Astrocyte (in vitro differentiated cells and primary cell): ENCODE measurements at regions not wholly inside any gene's neighbourhood (a gene's known extent, or its start where the extent isn't known, plus 50 kb on each side); places are given as distances from the start of the nearest gene placed in this dataset.

Experiments used
- DNase-seq: peaks from one replicate; pipeline ENCODE4 v3.0.0-alpha.2; 2010; ENCODE audit warnings: low read depth
- FAIRE-seq: peaks from 2 replicates; lab custom pipeline; 2011; peaks lifted over from hg19 to GRCh38; lab: Jason Lieb, UNC
- H2AFZ ChIP-seq: 2 replicates; pipeline ENCODE4 v1.6.0; 2012; ENCODE audit warnings: low read depth, low read length, inconsistent platforms
- H3K27ac ChIP-seq: 2 replicates; pipeline ENCODE4 v1.5.1; 2011; ENCODE audit warnings: low read depth, low read length, inconsistent platforms
- H3K27me3 ChIP-seq: 2 replicates; pipeline ENCODE4 v1.6.0; 2011; ENCODE audit warnings: low read length, inconsistent platforms; ENCODE audit not compliant: insufficient read depth
- H3K36me3 ChIP-seq: 2 replicates; pipeline ENCODE4 v1.5.1; 2011; ENCODE audit warnings: low read length, inconsistent platforms; ENCODE audit not compliant: insufficient read depth
- H3K4me1 ChIP-seq: 2 replicates; pipeline ENCODE4 v1.5.1; 2011; ENCODE audit warnings: low read length, inconsistent platforms; ENCODE audit not compliant: insufficient read depth
- H3K4me2 ChIP-seq: 2 replicates; pipeline ENCODE4 v1.6.0; 2012; ENCODE audit warnings: low read length, inconsistent platforms
- H3K4me3 ChIP-seq: 2 replicates; pipeline ENCODE4 v1.5.1; 2011; ENCODE audit warnings: low read depth, mild to moderate bottlenecking, low read length, inconsistent platforms; ENCODE audit not compliant: insufficient read depth
- H3K79me2 ChIP-seq: 2 replicates; pipeline ENCODE4 v1.6.0; 2012; ENCODE audit warnings: mild to moderate bottlenecking, low read length, inconsistent platforms; ENCODE audit not compliant: insufficient read depth
- H3K9ac ChIP-seq: 2 replicates; pipeline ENCODE4 v1.6.0; 2012; ENCODE audit warnings: mild to moderate bottlenecking, low read length, inconsistent platforms
- H3K9me3 ChIP-seq: 2 replicates; pipeline ENCODE4 v1.5.1; 2012; ENCODE audit warnings: low read depth, mild to moderate bottlenecking, low read length, inconsistent platforms; ENCODE audit not compliant: insufficient read depth
- H4K20me1 ChIP-seq: 2 replicates; pipeline ENCODE4 v1.6.0; 2012; ENCODE audit warnings: low read length, inconsistent platforms; ENCODE audit not compliant: insufficient read depth
- H3K27ac Mint-ChIP-seq: one replicate; pipeline ENCODE4 v1.8.0; 2021; ENCODE audit warnings: mild to moderate bottlenecking, mixed read lengths; ENCODE audit not compliant: unreplicated experiment
- H3K27me3 Mint-ChIP-seq: one replicate; pipeline ENCODE4 v1.8.0; 2021; ENCODE audit warnings: low read depth, mixed read lengths; ENCODE audit not compliant: unreplicated experiment
- H3K36me3 Mint-ChIP-seq: one replicate; pipeline ENCODE4 v1.8.0; 2021; ENCODE audit warnings: low read depth, mixed read lengths; ENCODE audit not compliant: unreplicated experiment
- H3K4me1 Mint-ChIP-seq: one replicate; pipeline ENCODE4 v1.8.0; 2021; ENCODE audit warnings: low read depth, mixed read lengths; ENCODE audit not compliant: unreplicated experiment
- H3K4me3 Mint-ChIP-seq: one replicate; pipeline ENCODE4 v1.8.0; 2021; ENCODE audit warnings: mild to moderate bottlenecking, moderate library complexity, mixed read lengths; ENCODE audit not compliant: unreplicated experiment
- H3K9me3 Mint-ChIP-seq: one replicate; pipeline ENCODE4 v1.8.0; 2021; ENCODE audit warnings: mild to moderate bottlenecking, mixed read lengths; ENCODE audit not compliant: unreplicated experiment
- EZH2 ChIP-seq: IDR thresholded peaks from 2 replicates; pipeline ENCODE4 v1.6.1; 2012; ENCODE audit warnings: mild to moderate bottlenecking, low read length, inconsistent platforms; ENCODE audit not compliant: insufficient read depth
- TF ChIP-seq, protein P1 (sequence below): IDR thresholded peaks from 2 replicates; pipeline ENCODE4 v1.5.1; 2011; ENCODE audit warnings: low read depth, mild to moderate bottlenecking, inconsistent platforms, low read length, moderate library complexity; ENCODE audit not compliant: insufficient read depth

DNA sequence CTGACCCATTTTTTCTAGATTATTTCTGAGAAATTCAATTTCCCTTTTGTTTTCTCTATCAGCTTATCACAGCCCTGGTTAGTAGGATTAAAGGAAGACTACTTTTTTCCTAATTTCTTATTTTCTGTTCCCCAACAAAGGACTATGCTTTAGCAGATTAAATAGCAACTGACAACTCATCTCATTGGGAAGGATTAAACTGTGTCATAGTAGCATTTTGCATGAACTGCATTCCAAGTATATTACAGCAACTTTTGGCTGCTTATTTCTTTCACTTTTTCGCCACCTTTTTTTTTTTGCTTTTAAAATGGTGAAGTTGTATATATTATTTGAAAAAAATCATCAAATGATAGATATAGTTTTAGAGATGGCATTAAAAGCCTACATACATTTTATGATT lies 570.3 kb downstream of the FBXO15 start:
- Histone ChIP-seq H3K79me2 (no peaks in the 10 kb centered on the region), H4K20me1 (no peaks in the 10 kb centered on the region), H3K4me3 (no peak overlapping the region), H3K27ac (no peak overlapping the region), H3K4me1 (no peaks in the 10 kb centered on the region), H3K9ac (peak overlapping the region; percentile 11), H3K27me3 (no peaks in the 10 kb centered on the region), H2AFZ (no peak overlapping the region), H3K36me3 (no peaks in the 10 kb centered on the region), H3K4me2 (peak overlapping the region; percentile 28), H3K9me3 (no peaks in the 10 kb centered on the region)
- FAIRE-seq (no peak), DNase-seq (peak; percentile 53)
- H3K27ac Mint-ChIP-seq, result peak overlapping the region; percentile 78
- peaks cover 6% of the 10 kb centered on the region for H3K4me1 Mint-ChIP-seq
- H3K9me3 Mint-ChIP-seq, result no peaks in the 10 kb centered on the region
- TF ChIP-seq EZH2, result no peak
- TF ChIP-seq, protein P1, sequence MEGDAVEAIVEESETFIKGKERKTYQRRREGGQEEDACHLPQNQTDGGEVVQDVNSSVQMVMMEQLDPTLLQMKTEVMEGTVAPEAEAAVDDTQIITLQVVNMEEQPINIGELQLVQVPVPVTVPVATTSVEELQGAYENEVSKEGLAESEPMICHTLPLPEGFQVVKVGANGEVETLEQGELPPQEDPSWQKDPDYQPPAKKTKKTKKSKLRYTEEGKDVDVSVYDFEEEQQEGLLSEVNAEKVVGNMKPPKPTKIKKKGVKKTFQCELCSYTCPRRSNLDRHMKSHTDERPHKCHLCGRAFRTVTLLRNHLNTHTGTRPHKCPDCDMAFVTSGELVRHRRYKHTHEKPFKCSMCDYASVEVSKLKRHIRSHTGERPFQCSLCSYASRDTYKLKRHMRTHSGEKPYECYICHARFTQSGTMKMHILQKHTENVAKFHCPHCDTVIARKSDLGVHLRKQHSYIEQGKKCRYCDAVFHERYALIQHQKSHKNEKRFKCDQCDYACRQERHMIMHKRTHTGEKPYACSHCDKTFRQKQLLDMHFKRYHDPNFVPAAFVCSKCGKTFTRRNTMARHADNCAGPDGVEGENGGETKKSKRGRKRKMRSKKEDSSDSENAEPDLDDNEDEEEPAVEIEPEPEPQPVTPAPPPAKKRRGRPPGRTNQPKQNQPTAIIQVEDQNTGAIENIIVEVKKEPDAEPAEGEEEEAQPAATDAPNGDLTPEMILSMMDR, result no peak
- H3K4me3 Mint-ChIP-seq, result no peak overlapping the region
- H3K27me3 Mint-ChIP-seq, result no peaks in the 10 kb centered on the region
- H3K36me3 Mint-ChIP-seq, result no peaks in the 10 kb centered on the region

DNA sequence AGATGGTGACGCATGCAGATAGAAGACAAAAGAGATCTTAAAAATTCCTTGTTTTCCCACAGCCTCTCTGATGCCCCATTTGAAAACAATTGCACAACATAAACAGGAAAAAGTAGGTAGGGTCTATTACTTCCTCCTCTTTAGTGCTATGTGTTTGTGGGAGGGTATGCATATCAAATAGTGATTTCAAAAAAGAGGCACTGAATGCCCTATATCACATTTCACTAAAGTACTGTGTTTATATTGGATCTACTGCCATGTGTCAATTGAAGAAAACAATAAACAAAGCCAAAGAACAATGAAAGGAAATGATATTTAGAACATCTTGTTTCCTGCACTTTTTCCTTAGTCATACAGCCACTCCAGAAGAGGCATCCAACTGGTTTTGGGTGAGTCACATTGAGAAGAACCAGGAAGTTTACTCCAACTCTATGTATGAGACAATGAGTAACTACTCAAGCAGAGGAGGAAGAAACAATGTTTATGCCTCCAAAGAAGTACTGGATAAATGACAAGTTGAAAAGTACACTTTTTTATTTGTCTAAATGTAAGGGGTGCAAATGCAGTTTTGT lies 583.6 kb downstream of the FBXO15 start:
- Mint-ChIP-seq H3K27ac (no peak overlapping the region), H3K36me3 (no peaks in the 10 kb centered on the region), H3K9me3 (no peaks in the 10 kb centered on the region), H3K27me3 (no peaks in the 10 kb centered on the region), H3K4me1 (peaks cover 9% of the 10 kb centered on the region), H3K4me3 (no peak overlapping the region)
- no peak overlapping the region for H3K9ac ChIP-seq
- FAIRE-seq (peak; percentile 78), DNase-seq (peak; percentile 72)
- TF ChIP-seq, protein P1, result no peak
- TF ChIP-seq EZH2, result no peak
- peaks cover 11% of the 10 kb centered on the region for H3K4me1 ChIP-seq
- H3K4me3 ChIP-seq, result no peak overlapping the region
- no peak overlapping the region for H2AFZ ChIP-seq
- H3K27me3 ChIP-seq, result no peaks in the 10 kb centered on the region
- H3K9me3 ChIP-seq, result no peaks in the 10 kb centered on the region
- no peaks in the 10 kb centered on the region for H3K36me3 ChIP-seq
- no peak overlapping the region for H3K4me2 ChIP-seq
- H3K27ac ChIP-seq, result peak overlapping the region; percentile 70
- H4K20me1 ChIP-seq, result no peaks in the 10 kb centered on the region
- no peaks in the 10 kb centered on the region for H3K79me2 ChIP-seq

DNA sequence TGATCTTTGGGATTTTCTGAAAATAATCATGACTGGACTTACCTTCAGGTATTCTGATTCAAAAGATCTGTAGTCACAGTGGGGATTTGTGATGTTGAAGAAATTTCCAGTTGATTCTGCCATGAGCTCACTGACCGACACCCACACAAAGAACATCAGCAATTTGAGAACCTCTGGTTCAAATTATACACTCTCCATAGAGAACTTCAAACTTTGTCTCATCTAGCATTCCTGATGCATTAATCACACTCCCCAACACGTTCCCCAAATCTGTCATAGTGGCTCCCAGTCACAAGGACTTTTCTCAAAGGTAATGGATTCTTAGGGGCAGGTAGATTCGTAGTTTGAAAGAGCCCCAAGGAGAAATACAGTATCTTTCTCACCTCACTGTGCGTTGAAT lies 584.3 kb downstream of the FBXO15 start:
- TF ChIP-seq, protein P1, result no peak
- TF ChIP-seq EZH2, result no peak
- Histone ChIP-seq H3K79me2 (no peaks in the 10 kb centered on the region), H3K9me3 (no peaks in the 10 kb centered on the region), H3K36me3 (no peaks in the 10 kb centered on the region), H4K20me1 (no peaks in the 10 kb centered on the region), H3K9ac (no peak overlapping the region), H3K27ac (peak overlapping the region; percentile 70), H3K4me3 (no peak overlapping the region), H3K4me1 (peaks cover 11% of the 10 kb centered on the region), H3K4me2 (peak overlapping the region; percentile 49), H2AFZ (no peak overlapping the region), H3K27me3 (no peaks in the 10 kb centered on the region)
- peak overlapping the region; percentile 8 for H3K27ac Mint-ChIP-seq
- no peaks in the 10 kb centered on the region for H3K36me3 Mint-ChIP-seq
- H3K4me1 Mint-ChIP-seq, result peaks cover 9% of the 10 kb centered on the region
- DNase-seq (peak; percentile 61), FAIRE-seq (no peak)
- no peak overlapping the region for H3K4me3 Mint-ChIP-seq
- no peaks in the 10 kb centered on the region for H3K9me3 Mint-ChIP-seq
- H3K27me3 Mint-ChIP-seq, result no peaks in the 10 kb centered on the region
